PC-9 (cell line): ENCODE measurements at regions not wholly inside any gene's neighbourhood (a gene's known extent, or its start where the extent isn't known, plus 50 kb on each side); places are given as distances from the start of the nearest gene placed in this dataset.

ENCODE experiments used
- BruUV-seq: library from RNA; stranded (reverse); fragments of 400-500 nt; replicated peaks from 2 replicates; lab custom pipeline; 2021; lab: Mats Ljungman, UMichigan
- CTCF ChIA-PET: fragments of 300-600 bp; sonication (Branson Sonifier 250); formaldehyde crosslinking; loops from one replicate; lab custom pipeline; 2022; ENCODE audit warnings: antibody characterized with exemption; lab: Charles Lee
- POLR2A ChIA-PET: fragments of 300-600 bp; sonication (Branson Sonifier 250); formaldehyde crosslinking; loops from one replicate; lab custom pipeline; 2022; ENCODE audit warnings: antibody characterized with exemption; ENCODE audit not compliant: unreplicated experiment; lab: Charles Lee
- DNase-seq, 2 experiments: peaks; one replicate each; pipeline versions ENCODE4 v3.0.0 to v3.0.0-alpha.2; 2015 to 2022; ENCODE audit warnings: mixed read lengths in 1 of 2
- H2AFZ ChIP-seq: fragments of 200-600 bp; sonication (generic); 2 replicates; pipeline ENCODE4 v1.8.1; 2017; ENCODE audit warnings: antibody characterized with exemption
- H3F3A ChIP-seq: fragments of 200-600 bp; sonication (generic); 2 replicates; pipeline ENCODE4 v1.8.1; 2017; ENCODE audit warnings: antibody characterized with exemption, mild to moderate bottlenecking, low read depth; ENCODE audit not compliant: insufficient read depth
- H3K27ac ChIP-seq: fragments of 200-600 bp; sonication (generic); 2 replicates; pipeline ENCODE4 v1.6.1; 2016; ENCODE audit warnings: mixed run types
- H3K27me3 ChIP-seq: fragments of 200-600 bp; sonication (generic); 2 replicates; pipeline ENCODE4 v1.6.1; 2016; ENCODE audit warnings: low read depth, mixed run types; ENCODE audit not compliant: insufficient read depth
- H3K36me3 ChIP-seq: fragments of 200-600 bp; sonication (generic); 2 replicates; pipeline ENCODE4 v1.6.1; 2016; ENCODE audit warnings: low read depth, mixed run types
- H3K4me1 ChIP-seq: fragments of 200-600 bp; sonication (generic); replicated peaks from 2 replicates; pipeline ENCODE4 v1.6.1; 2016; ENCODE audit warnings: mixed run types; ENCODE audit not compliant: insufficient read depth
- H3K4me2 ChIP-seq: fragments of 200-600 bp; sonication (generic); 2 replicates; pipeline ENCODE4 v1.6.1; 2017; ENCODE audit warnings: mixed run types
- H3K4me3 ChIP-seq: fragments of 200-600 bp; sonication (generic); 2 replicates; pipeline ENCODE4 v1.6.1; 2016; ENCODE audit warnings: mixed run types
- H3K79me2 ChIP-seq: fragments of 200-600 bp; sonication (generic); 2 replicates; pipeline ENCODE4 v1.6.1; 2017; ENCODE audit warnings: low read depth, mixed run types
- H3K9me2 ChIP-seq: fragments of 200-600 bp; sonication (generic); 2 replicates; pipeline ENCODE4 v1.8.1; 2017; ENCODE audit warnings: mild to moderate bottlenecking; ENCODE audit not compliant: insufficient read depth
- H3K9me3 ChIP-seq: fragments of 200-600 bp; sonication (generic); 2 replicates; pipeline ENCODE4 v1.8.1; 2016; ENCODE audit warnings: low read depth; ENCODE audit not compliant: insufficient read depth
- H4K20me1 ChIP-seq: fragments of 200-600 bp; sonication (generic); 2 replicates; pipeline ENCODE4 v1.8.1; 2017; ENCODE audit not compliant: insufficient read depth
- EZH2 ChIP-seq: fragments of 200-600 bp; sonication (generic); IDR thresholded peaks from 2 replicates; pipeline ENCODE4 v1.8.0; 2017; ENCODE audit warnings: antibody characterized with exemption, low read depth
- intact Hi-C: fragments of 100-400 bp; cut with micrococcal nuclease; formaldehyde crosslinking; loops from one replicate; pipeline ENCODE4 v1.10.0; 2022; ENCODE audit not compliant: unreplicated experiment
- TF ChIP-seq, protein P1 (sequence below): fragments of 200-600 bp; sonication (generic); conservative IDR thresholded peaks from 2 replicates; pipeline ENCODE4 v1.6.1; 2017; ENCODE audit warnings: mixed run types, antibody characterized with exemption, mild to moderate bottlenecking, moderate library complexity

- DNase-seq, result no peak
- no peak for TF ChIP-seq EZH2
- TF ChIP-seq, protein P1, sequence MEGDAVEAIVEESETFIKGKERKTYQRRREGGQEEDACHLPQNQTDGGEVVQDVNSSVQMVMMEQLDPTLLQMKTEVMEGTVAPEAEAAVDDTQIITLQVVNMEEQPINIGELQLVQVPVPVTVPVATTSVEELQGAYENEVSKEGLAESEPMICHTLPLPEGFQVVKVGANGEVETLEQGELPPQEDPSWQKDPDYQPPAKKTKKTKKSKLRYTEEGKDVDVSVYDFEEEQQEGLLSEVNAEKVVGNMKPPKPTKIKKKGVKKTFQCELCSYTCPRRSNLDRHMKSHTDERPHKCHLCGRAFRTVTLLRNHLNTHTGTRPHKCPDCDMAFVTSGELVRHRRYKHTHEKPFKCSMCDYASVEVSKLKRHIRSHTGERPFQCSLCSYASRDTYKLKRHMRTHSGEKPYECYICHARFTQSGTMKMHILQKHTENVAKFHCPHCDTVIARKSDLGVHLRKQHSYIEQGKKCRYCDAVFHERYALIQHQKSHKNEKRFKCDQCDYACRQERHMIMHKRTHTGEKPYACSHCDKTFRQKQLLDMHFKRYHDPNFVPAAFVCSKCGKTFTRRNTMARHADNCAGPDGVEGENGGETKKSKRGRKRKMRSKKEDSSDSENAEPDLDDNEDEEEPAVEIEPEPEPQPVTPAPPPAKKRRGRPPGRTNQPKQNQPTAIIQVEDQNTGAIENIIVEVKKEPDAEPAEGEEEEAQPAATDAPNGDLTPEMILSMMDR, result no peak
- Histone ChIP-seq H3K4me2 (no peak overlapping the region), H3K79me2 (no peaks in the 10 kb centered on the region), H3K27ac (no peak overlapping the region), H3K4me3 (no peak overlapping the region), H3K9me2 (no peaks in the 10 kb centered on the region), H3K4me1 (no peaks in the 10 kb centered on the region), H3F3A (no peaks in the 10 kb centered on the region), H3K36me3 (no peaks in the 10 kb centered on the region), H2AFZ (no peak overlapping the region), H4K20me1 (no peaks in the 10 kb centered on the region), H3K9me3 (no peaks in the 10 kb centered on the region), H3K27me3 (peaks cover 11% of the 10 kb centered on the region; the same call in 1 of the 2 replicates)
- intact Hi-C loops, result no loop called here
- BruUV-seq, result no TSS peak
- POLR2A ChIA-PET, result no interaction called here
- CTCF ChIA-PET, result no interaction called here
Observed at GRCh38 chr2:175872721-175873120, 129.3 kb downstream of the LNPK start.

DNA sequence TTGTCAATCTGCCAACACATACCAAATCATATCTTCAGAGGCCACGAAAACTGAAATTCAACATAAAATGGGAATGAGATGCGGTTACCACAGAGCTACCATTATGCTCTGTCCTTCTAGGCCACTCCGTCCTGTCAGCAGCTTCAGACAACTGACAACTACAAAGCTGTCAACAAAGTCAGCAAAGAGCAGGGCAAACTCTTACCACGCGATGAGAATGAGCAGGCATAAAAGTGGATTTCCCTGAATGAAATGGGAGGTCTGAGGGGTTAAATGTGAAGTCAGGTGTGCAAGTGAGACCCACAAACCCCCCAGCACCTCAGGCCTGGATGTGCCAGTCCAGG is 130.1 kb downstream of the LNPK start:
- intact Hi-C loops, result no loop called here
- no peak for DNase-seq
- ChIA-PET POLR2A (no interaction called here), CTCF (no interaction called here)
- H3F3A ChIP-seq, result no peaks in the 10 kb centered on the region
- no peaks in the 10 kb centered on the region for H3K36me3 ChIP-seq
- no peaks in the 10 kb centered on the region for H3K4me1 ChIP-seq
- no peak overlapping the region for H3K4me3 ChIP-seq
- H4K20me1 ChIP-seq, result no peaks in the 10 kb centered on the region
- no peaks in the 10 kb centered on the region for H3K9me3 ChIP-seq
- H3K9me2 ChIP-seq, result no peaks in the 10 kb centered on the region
- no peak overlapping the region for H3K27ac ChIP-seq
- no peak overlapping the region for H2AFZ ChIP-seq
- H3K27me3 ChIP-seq, result peaks cover 11% of the 10 kb centered on the region; the same call in 1 of the 2 replicates
- TF ChIP-seq, protein P1, result no peak
- no peak for TF ChIP-seq EZH2
- no TSS peak for BruUV-seq
- H3K79me2 ChIP-seq, result no peaks in the 10 kb centered on the region
- H3K4me2 ChIP-seq, result no peak overlapping the region

- H4K20me1 ChIP-seq, result no peaks in the 10 kb centered on the region
- no peaks in the 10 kb centered on the region for H3K9me3 ChIP-seq
- no peak for DNase-seq
- no peak overlapping the region for H3K27ac ChIP-seq
- H3K4me1 ChIP-seq, result no peaks in the 10 kb centered on the region
- intact Hi-C loops, result no loop called here
- BruUV-seq, result no TSS peak
- no peaks in the 10 kb centered on the region for H3K79me2 ChIP-seq
- peaks cover 11% of the 10 kb centered on the region; the same call in 1 of the 2 replicates for H3K27me3 ChIP-seq
- H3K4me2 ChIP-seq, result no peak overlapping the region
- H3K9me2 ChIP-seq, result no peaks in the 10 kb centered on the region
- no peaks in the 10 kb centered on the region for H3F3A ChIP-seq
- H2AFZ ChIP-seq, result no peak overlapping the region
- H3K4me3 ChIP-seq, result no peak overlapping the region
- CTCF ChIA-PET, result no interaction called here
- TF ChIP-seq, protein P1, result no peak
- no peaks in the 10 kb centered on the region for H3K36me3 ChIP-seq
- POLR2A ChIA-PET, result no interaction called here
Observed at GRCh38 chr2:175871331-175872004, 130.6 kb downstream of the LNPK start.
